Heart left ventricle (tissue), 16 donors: ENCODE measurements at regions not wholly inside any gene's neighbourhood (a gene's known extent, or its start where the extent isn't known, plus 50 kb on each side); places are given as distances from the start of the nearest gene placed in this dataset.

Experiments
- ATAC-seq, 4 donors: fragments of 200-7000 bp; cut with Tn5 transposase; one replicate each; pipeline ENCODE4 v1.9.1; 2020 to 2022; ENCODE audit warnings: moderate library complexity in 4 of 4, mild to moderate bottlenecking in 3 of 4, moderate number of reproducible peaks in 1 of 4
- DNase-seq, 5 donors: peaks; one replicate each; pipeline ENCODE4 v3.0.0-alpha.2; 2020
- H3K27ac ChIP-seq, 12 donors: fragments of 200-600 bp; sonication (generic) in 4 of 12; one replicate each; pipeline versions ENCODE4 v1.5.0 to v1.8.0; 2016 to 2022; ENCODE audit warnings: mild to moderate bottlenecking in 2 of 12
- H3K27me3 ChIP-seq, 9 donors: fragments of 200-600 bp; sonication (generic) in 2 of 9; one replicate each; pipeline versions ENCODE4 v1.5.1 to v1.8.0; 2016 to 2022; ENCODE audit warnings: mild to moderate bottlenecking in 3 of 9
- H3K36me3 ChIP-seq, 9 donors: fragments of 200-600 bp; sonication (generic) in 2 of 9; one replicate each; pipeline versions ENCODE4 v1.5.0 to v1.8.0; 2018 to 2022; ENCODE audit warnings: mild to moderate bottlenecking in 2 of 9
- H3K4me1 ChIP-seq, 12 donors: fragments of 200-600 bp; sonication (generic) in 4 of 12; one replicate each; pipeline versions ENCODE4 v1.5.0 to v1.8.0; 2016 to 2022; ENCODE audit warnings: mild to moderate bottlenecking in 3 of 12
- H3K4me3 ChIP-seq, 12 donors: fragments of 200-600 bp; sonication (generic) in 4 of 12; one replicate each; pipeline versions ENCODE4 v1.5.0 to v1.8.0; 2017 to 2022; ENCODE audit warnings: mild to moderate bottlenecking in 9 of 12, moderate library complexity in 4 of 12
- H3K9me3 ChIP-seq, 12 donors: fragments of 200-600 bp; sonication (generic) in 4 of 12; one replicate each; pipeline versions ENCODE4 v1.5.0 to v1.8.0; 2016 to 2022; ENCODE audit warnings: mild to moderate bottlenecking in 1 of 12
- CTCF ChIP-seq, 12 donors: fragments of 200-600 bp; sonication (generic) in 4 of 12; IDR thresholded peaks; one replicate each; pipeline versions ENCODE4 v1.5.0 to v1.8.0; 2018 to 2022; ENCODE audit warnings: antibody characterized with exemption in 12 of 12, mild to moderate bottlenecking in 5 of 12
- POLR2A ChIP-seq, 2 donors: fragments of 450-650 bp; IDR thresholded peaks; one replicate each; pipeline ENCODE4 v1.6.1; 2017; ENCODE audit warnings: antibody characterized with exemption in 2 of 2, mild to moderate bottlenecking in 2 of 2, moderate library complexity in 2 of 2
- WGBS, 4 donors: extraction: QIAGEN DNeasy Blood & Tissue Kit in 2 of 4; methylation state at CpG; one replicate each; pipeline versions ENCODE4 v1.1.5 to v1.1.7; 2013 to 2018; 5-methylcytosine and 5-hydroxymethylcytosine counted together
- intact Hi-C, 10 donors: fragments of 100-400 bp; cut with DNase I; formaldehyde crosslinking; loops; one replicate each; pipeline versions ENCODE4 v1.11.1 to v1.14.2; 2022
- donor health status: ischemic (EF 13 %, LVEDD 7.1; RV severe dilation, severe dysfunction).
- donor health status: healthy with polysubstance abuse.
- donor health status: DM: no; HTN: yes; CAD: no.
- donor health status: DM: no; HTN: no; CAD: no.
- donor health status: ischemic (EF 25% LVEDD 6.9; RV normal size, moderate dysfunction).
- donor health status: ischemic (EF 25% LVEDD 5.7; RV mildly dilated, moderate dysfunction).
- donor health status: healthy.
- donor health status: DM: yes; HTN: yes; CAD: no.
- donor health status: ischemic (EF 35%, LVEDD 5.7; RV mildly dilated, moderate dysfunction).
- donor health status: nonischemic (EF 11% LVEDD 7.7; RV severe dilation, severe dysfunction).
- donor health status: DM: yes; HTN: yes; CAD: no.
- donor health status: PGD.
- donor health status: ischemic (EF 29% LVEDD 5.4; RV normal size, mild dysfunction).
- donor health status: nonischemic (EF 23%, LVEDD 6.1; RV moderate dilation, normal function).

- ATAC-seq (no peak), DNase-seq (no peak)
- Histone ChIP-seq H3K27ac (no peak overlapping the region), H3K4me1 (no peaks in the 10 kb centered on the region), H3K9me3 (no peaks in the 10 kb centered on the region), H3K36me3 (no peaks in the 10 kb centered on the region), H3K27me3 (no peaks in the 10 kb centered on the region), H3K4me3 (no peak overlapping the region)
- TF ChIP-seq CTCF (IDR thresholded peaks at IDR 0.05) (no peak), POLR2A (IDR thresholded peaks at IDR 0.05) (no peak)
- intact Hi-C loops: no loop called here
- WGBS, 4 donors: 56 to 58% (median 56%) methylated on average over 5 of the region's 5 CpGs
Measured at GRCh38 chr18:72630991-72631390, 86.8 kb upstream of the CBLN2 start.

- Histone ChIP-seq H3K36me3 (no peaks in the 10 kb centered on the region), H3K27me3 (no peaks in the 10 kb centered on the region), H3K9me3 (no peaks in the 10 kb centered on the region), H3K4me1 (no peaks in the 10 kb centered on the region), H3K27ac (no peak overlapping the region), H3K4me3 (no peak overlapping the region)
- WGBS, 4 donors: 49 to 62% (median 60%) methylated on average over 4 of the region's 4 CpGs
- DNase-seq (no peak), ATAC-seq (no peak)
- no peak for TF ChIP-seq POLR2A (IDR thresholded peaks at IDR 0.05)
- TF ChIP-seq CTCF (IDR thresholded peaks at IDR 0.05): no peak
- intact Hi-C loops: no loop called here
Measured at GRCh38 chr18:72623444-72623843, 79.3 kb upstream of the CBLN2 start.

DNA sequence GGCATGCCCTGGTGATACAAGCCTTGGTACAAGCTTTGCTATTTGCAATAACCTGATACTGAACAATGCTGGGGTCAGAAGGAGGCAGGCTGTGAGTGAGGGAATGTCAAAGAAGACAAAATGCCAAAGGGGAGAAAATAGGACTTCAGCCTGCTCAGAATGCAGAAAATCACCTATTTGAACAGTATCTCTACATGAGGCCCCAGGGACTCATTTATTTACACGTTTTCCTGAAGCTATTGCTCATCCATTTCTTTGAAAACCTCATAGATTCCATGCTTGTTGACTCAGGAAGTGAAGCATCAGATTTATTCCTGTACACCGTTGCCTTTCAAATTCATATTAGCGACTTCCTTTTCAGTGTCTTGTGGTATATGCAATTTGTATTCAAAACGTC, 69.4 kb upstream of the CBLN2 start:
- H3K36me3 ChIP-seq: no peaks in the 10 kb centered on the region
- WGBS, 4 donors: 38 to 50% (median 42%) methylated on average over 4 of the region's 4 CpGs
- no peak overlapping the region for H3K27ac ChIP-seq
- intact Hi-C loops: no loop called here
- no peak for TF ChIP-seq POLR2A (IDR thresholded peaks at IDR 0.05)
- TF ChIP-seq CTCF (IDR thresholded peaks at IDR 0.05): no peak
- H3K9me3 ChIP-seq: peaks cover 0 to 6% (median 0%) of the 10 kb centered on the region in 12 donors
- H3K4me3 ChIP-seq: no peak overlapping the region
- no peak for ATAC-seq
- H3K27me3 ChIP-seq: no peaks in the 10 kb centered on the region
- no peaks in the 10 kb centered on the region for H3K4me1 ChIP-seq
- DNase-seq: no peak

DNA sequence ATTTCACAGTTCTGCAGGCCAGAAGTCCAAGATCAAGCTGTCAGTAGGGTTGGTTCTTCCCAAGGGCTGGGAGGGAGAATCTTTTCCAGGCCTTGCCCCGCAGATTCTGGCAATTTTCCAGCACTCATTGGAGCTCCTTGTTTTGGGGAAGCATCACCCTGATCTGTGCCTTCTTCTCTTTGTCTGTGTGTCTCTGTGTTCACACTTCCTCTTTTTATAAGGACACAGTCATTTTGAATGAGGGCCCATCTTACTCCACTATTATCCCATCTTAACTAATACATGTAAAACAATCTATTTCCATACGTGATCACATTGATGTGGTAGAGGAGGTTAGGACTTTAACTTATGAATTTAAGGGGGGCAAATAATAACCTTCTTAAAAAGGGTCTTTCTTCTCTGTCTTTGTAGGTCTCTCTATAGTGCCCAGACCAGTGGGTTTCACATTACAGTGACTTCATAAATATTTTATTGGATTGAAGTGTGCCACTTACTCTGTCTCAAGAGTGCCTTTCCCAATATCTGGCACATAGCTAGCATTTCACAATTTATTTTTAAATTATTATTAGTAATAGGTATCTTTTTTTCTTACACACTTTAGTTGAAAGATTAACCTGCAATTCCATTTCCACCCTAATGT, 68.9 kb upstream of the CBLN2 start:
- intact Hi-C loops: no loop called here
- ATAC-seq (no peak), DNase-seq (no peak)
- Histone ChIP-seq H3K36me3 (no peaks in the 10 kb centered on the region), H3K9me3 (peaks cover 0 to 6% (median 0%) of the 10 kb centered on the region in 12 donors), H3K4me3 (no peak overlapping the region), H3K27ac (no peak overlapping the region), H3K4me1 (no peaks in the 10 kb centered on the region), H3K27me3 (no peaks in the 10 kb centered on the region)
- TF ChIP-seq CTCF (IDR thresholded peaks at IDR 0.05): no peak
- no peak for TF ChIP-seq POLR2A (IDR thresholded peaks at IDR 0.05)
- WGBS, 4 donors: 42 to 50% (median 46%) methylated on average over 2 of the region's 2 CpGs
